ENCODE measurements at regions not wholly inside any gene's neighbourhood (a gene's known extent, or its start where the extent isn't known, plus 50 kb on each side); places are given as distances from the start of the nearest gene placed in this dataset.
"Not testable (repeated sequence)": the region's sequence is repeated elsewhere in the genome, so short reads cannot be mapped to it uniquely, and the experiment has no call there.

DNA sequence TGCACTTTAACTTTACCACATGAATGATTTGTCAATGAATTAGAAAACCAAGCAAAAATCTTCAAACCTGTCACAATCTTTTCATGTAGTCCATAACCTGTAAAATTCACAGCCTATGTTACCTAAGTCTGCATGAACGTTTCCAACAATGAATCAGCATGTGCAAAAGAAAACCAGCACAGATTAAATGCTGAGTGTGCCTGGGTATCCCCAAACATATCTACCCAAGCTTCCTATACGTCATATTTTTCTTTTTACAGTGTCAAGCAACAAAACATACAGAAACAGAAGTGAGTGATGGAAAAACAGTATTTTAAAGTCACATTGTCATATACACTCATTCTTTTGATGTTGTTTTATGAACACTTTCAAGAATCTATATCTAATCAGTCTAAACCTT, 713.5 kb downstream of the RFPL4B start:
- DNase-seq: no peak

DNA sequence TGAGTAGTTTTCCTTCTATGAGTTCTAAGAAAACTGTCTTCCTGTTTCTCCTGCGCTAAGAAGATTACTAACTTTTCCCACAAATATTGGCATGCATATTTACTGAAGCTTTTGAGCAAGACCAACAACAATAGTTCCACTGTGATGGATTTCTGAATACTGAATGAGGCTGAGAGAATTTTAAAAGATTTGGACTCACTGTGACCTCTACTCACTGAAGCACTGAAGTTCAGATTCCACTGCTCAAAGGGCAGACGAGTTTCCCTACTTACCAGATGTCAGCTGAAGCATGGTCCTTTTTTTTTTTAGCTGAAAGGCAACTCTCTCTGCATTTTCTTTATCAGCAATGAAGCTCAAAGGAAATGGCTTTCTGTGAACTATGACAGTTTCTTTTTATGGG, 718.5 kb downstream of the RFPL4B start:
- DNase-seq: peak; percentile 62

DNA sequence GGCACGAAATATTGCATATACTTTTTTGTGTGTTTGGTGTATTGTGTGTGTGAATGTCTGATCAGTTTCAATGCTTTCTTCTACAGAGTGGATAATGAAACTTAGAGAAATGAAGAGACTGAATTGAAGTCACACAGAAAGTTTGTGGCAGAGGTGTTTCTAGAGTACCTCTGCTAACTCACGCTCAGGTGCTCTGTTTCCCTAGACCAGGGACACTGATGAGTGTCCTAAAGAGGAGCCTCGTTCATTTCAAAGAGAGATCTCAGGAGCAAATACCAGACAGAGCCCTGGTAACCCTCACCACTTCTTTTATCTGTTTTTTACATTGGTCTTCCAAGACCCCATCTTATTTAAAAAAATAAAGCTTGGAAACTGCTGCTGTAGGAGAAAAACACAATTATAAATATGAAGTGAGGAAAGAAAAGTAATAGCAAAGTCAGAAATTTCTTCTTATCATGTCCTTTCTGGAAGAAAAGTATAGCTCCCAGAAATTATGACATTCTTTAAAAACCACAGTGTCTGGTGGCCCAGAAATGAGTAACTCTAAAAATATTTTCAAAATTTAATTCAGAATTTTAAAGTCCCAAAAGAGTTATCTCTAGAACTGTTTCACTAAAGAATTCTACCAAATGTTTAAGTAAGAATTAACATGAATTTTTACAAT, 720.6 kb downstream of the RFPL4B start:
- DNase-seq: no peak

GRCh38 chr6:113068570-113068969, 721.4 kb downstream of the RFPL4B start:
- no peak for DNase-seq

DNA sequence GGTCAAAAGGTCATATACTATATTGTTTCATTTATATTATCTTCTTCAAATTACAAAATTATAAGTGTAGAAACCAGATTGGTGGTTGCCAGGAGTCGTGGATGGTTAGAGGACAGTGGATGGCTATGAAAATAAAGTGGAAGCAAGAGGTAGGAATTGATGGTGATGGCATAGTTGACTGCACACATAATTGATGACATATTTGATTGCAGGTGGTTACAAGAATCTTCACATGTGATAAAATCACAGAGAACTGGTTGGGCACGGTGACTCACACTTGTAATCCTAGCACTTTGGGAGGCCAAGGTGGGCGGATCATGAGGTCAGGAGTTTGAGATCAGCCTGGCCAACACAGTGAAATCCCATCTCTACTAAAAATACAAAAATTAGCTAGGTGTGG, 723.6 kb downstream of the RFPL4B start:
- not testable (repeated sequence) for DNase-seq

- no peak for DNase-seq
These were observed 726.6 kb downstream of the RFPL4B start for GRCh38 chr6:113073611-113074191.

GRCh38 chr6:113076116-113076515, 729.0 kb downstream of the RFPL4B start:
- DNase-seq: no peak

GRCh38 chr6:113076816-113077215, 729.7 kb downstream of the RFPL4B start:
- no peak for DNase-seq

DNA sequence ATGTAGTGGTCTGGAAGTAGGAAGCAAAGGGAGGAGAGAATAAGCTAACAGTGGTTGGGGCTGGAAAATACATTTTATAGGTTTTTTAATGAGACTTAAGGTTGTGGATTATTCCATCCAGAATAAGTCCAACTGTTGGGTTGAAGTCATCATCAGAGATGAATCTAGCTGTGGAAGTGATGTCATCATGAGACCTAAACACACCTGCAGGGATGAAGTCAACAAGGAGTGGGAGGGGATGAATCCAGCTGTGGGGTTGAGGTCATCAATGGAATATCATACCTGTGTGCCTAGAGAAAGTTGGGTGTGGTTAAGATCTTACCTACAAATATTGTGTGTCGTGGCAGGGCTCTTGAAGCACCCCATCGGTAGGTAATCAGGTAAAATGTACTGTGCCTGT, 730.7 kb downstream of the RFPL4B start:
- DNase-seq: no peak

DNA sequence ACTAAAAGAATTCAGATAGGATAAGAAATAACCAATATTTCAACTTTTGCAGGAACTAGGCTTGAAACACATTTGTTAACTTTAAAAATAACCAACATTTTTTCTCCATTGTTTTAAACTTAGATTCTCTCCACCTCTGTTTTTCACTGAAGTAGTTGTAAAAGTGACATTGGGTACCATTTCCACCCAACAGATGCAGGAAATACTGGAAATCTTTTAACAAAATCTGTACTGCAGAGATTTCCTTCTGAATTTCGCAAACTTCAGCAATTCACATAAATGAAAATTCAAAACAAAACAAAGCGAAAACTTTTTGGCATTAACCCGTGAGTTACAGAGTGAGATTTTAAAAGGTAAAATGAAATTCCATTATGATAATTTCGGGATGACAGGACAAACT, 731.7 kb downstream of the RFPL4B start:
- DNase-seq: no peak

- peak; percentile 34 for DNase-seq
These were observed 735.6 kb downstream of the RFPL4B start for GRCh38 chr6:113082745-113083144.

GRCh38 chr6:113083947-113084346, 736.8 kb downstream of the RFPL4B start:
- DNase-seq: no peak

- no peak for DNase-seq
These were observed 741.9 kb downstream of the RFPL4B start for GRCh38 chr6:113089056-113089455.

GRCh38 chr6:113092795-113093194, 745.7 kb downstream of the RFPL4B start:
- DNase-seq: no peak

- no peak for DNase-seq
These were observed 747.6 kb downstream of the RFPL4B start for GRCh38 chr6:113094779-113095178.

DNA sequence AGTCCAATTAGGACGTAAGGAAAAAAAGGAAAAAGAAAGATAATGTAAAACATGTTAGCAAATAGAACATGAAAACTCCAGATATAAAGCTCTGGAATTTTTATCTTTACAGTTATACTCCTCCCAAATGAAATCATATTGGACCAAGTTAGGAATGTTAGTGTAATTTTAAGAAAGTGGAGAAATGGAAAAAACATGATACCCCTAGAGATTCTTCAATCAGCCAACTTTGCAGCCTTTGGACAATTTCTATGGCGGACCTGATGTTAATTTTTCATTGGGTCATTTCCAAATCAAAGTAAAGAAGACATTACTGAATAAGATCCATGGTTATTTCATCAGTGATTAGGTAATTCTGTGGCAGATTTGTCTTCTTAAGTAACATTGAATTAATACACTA, 748.7 kb downstream of the RFPL4B start:
- no peak for DNase-seq

- no peak for DNase-seq
These were observed 754.4 kb upstream of the MARCKS start for GRCh38 chr6:113102761-113103160.

DNA sequence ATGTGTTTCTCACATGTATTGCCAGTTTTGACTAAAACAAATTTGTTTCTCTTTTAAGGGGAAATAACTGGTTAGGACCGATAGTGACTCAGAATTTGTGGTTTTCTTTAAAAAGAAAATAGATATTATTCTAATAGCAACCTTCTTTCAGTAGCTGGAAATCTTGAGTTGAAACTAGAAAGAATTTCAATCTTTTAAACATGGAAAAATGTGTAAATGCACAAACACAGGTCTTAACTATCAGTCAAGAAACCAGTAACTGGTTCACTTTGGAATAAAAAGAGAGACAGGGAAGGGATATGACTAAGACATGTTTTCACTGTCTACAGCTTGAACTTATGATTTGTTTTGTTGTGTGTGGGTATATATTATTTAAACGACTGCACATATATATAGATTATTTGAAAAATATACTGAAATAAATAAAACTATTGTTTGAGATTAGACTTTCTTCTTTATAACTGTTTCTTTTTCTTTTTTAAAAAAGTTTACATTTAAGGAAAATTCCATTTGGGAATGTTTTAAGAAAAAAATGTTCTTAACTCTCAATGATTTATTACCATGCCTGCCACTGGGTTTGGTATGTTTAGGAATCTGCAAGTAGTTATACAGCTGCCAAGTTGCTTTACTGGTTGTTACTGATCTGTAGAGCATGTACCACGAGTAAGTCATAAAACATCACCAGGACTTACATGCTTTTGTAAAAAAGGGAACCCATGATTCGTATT, 753.3 kb upstream of the MARCKS start:
- DNase-seq: no peak

DNA sequence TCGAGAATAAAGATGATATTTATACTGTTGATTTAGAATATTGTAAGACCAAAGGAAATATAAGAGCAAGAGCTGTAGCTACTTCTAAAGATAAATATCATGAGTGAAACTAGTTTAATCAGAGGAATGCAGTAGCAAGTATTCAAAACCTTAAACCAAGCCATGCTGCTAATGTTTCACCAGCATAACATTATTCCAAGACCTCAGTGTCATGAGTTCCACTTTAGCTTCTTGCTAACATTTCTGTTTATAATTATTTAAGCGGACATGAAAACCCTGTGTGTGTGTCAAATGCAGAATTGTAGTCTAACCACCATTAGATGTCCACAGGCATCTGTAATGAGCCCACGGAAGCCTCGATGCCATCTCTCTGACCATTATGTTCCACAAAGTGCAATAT, 752.6 kb upstream of the MARCKS start:
- no peak for DNase-seq

DNA sequence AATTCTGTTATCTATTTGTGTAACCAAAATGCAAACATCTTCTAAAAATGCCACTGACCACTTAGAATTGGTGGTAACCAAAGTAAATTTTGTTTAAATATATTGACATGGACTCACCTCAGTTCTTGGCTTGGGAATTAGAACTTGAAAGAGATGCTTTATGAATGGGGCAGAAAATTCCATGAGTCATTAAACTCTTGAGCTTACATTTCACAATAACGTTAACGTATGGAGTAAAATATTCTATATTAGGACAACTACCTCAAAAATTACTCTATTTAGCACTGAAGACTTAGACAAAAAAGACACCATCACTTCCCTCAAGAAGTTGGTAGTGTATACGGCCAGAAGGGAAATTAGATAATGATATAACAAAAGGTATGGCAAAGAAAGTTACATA, 752.2 kb upstream of the MARCKS start:
- no peak for DNase-seq

- DNase-seq: no peak
These were observed 746.9 kb upstream of the MARCKS start for GRCh38 chr6:113110211-113110610.

DNA sequence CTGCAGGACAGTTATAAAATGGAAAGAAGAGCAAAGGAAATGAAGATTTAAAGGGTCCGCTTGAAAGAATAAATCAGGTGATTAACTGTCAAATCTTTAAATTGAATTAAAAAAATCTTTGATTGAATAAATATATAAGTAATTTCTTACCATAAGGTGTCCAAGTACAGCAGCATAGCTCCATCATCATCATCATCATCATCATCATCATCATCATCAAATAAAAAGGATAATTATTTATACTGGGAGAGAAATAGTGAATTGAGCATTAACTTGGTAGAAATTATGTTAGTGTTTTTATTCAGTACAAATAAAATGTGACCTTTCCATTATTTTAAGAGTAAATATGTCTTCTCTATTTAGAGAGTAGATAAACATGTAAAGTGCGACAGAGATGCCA, 745.6 kb upstream of the MARCKS start:
- no peak for DNase-seq

GRCh38 chr6:113112086-113112485, 745.1 kb upstream of the MARCKS start:
- DNase-seq: no peak

- no peak for DNase-seq
These were observed 741.9 kb upstream of the MARCKS start for GRCh38 chr6:113115196-113115595.

GRCh38 chr6:113120224-113120581, 736.9 kb upstream of the MARCKS start:
- no peak for DNase-seq

Data from eye (tissue), 1 donor.